Psoas muscle (tissue), 7 donors: ENCODE measurements at regions not wholly inside any gene's neighbourhood (a gene's known extent, or its start where the extent isn't known, plus 50 kb on each side); places are given as distances from the start of the nearest gene placed in this dataset.

Experiments used
- ATAC-seq, 4 donors: fragments of 200-7000 bp; cut with Tn5 transposase; one replicate each; pipeline ENCODE4 v1.9.1; 2020; ENCODE audit warnings: moderate library complexity in 3 of 4, mild to moderate bottlenecking in 2 of 4
- DNase-seq, 2 donors: peaks; one replicate each; pipeline ENCODE4 v3.0.0-alpha.2; 2020
- H3K27ac ChIP-seq: fragments of 200-600 bp; one replicate; pipeline ENCODE4 v1.8.0; 2022
- H3K27me3 ChIP-seq, 3 donors: fragments of 200-600 bp in 1 of 3; one replicate each; pipeline versions ENCODE4 v1.6.1 to v1.8.0; 2013 to 2022; ENCODE audit warnings: low read length in 2 of 3, mild to moderate bottlenecking in 2 of 3, moderate library complexity in 1 of 3; ENCODE audit not compliant: insufficient read depth in 3 of 3
- H3K36me3 ChIP-seq, 2 donors: fragments of 200-600 bp in 1 of 2; one replicate each; pipeline versions ENCODE4 v1.6.1 to v1.8.0; 2013 to 2022; ENCODE audit warnings: low read depth in 1 of 2, mild to moderate bottlenecking in 1 of 2, moderate library complexity in 1 of 2; ENCODE audit not compliant: insufficient read depth in 1 of 2
- H3K4me1 ChIP-seq: fragments of 200-600 bp; one replicate; pipeline ENCODE4 v1.8.0; 2022
- H3K4me3 ChIP-seq: fragments of 200-600 bp; one replicate; pipeline ENCODE4 v1.8.0; 2022; ENCODE audit warnings: mild to moderate bottlenecking
- H3K9me3 ChIP-seq: fragments of 200-600 bp; one replicate; pipeline ENCODE4 v1.8.0; 2022
- WGBS, 3 donors: extraction: QIAGEN DNeasy Blood & Tissue Kit; methylation state at CpG; one replicate each; pipeline versions ENCODE4 v1.1.6 to v1.1.7; 2013; 5-methylcytosine and 5-hydroxymethylcytosine counted together
- intact Hi-C, 2 donors: fragments of 100-400 bp; cut with DNase I; formaldehyde crosslinking; loops; one replicate each; pipeline versions ENCODE4 v1.11.0 to v1.14.2; 2022
- TF ChIP-seq, protein P1 (sequence below): fragments of 200-600 bp; IDR thresholded peaks from one replicate; pipeline ENCODE4 v1.8.0; 2022; ENCODE audit warnings: antibody characterized with exemption
- donor health status: healthy with polysubstance abuse.
- donor health status: DM: no; HTN: no; CAD: no; lungs with moderate emphysema.
- donor health status: Bipolar disorder and iron deficiency.
- donor health status: healthy.
- donor health status: DM: yes; HTN: yes; CAD: no.
- donor health status: DM: no; HTN: no; CAD: no.
- donor health status: DM: yes; HTN: yes; CAD: no.

DNA sequence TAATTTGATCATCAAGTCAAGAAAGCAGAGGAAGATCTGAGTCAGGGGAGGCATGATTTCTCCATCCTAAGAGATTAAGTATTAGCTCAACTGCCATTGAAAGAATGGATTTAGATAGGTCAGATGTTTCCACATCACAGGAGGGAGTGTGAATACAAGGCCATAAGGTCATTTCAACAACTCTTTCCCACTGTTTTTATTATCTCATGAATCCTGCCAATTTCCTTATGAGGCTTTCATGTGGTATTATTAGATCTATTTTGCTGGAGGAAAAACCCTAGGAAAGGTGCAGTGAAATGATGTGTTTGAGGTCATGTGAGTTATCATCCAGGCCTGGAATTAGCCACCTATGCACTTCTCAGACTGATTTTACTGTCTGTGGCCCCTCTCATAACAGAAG, 269.0 kb downstream of the NOVA1 start:
- H3K27ac ChIP-seq, result no peak overlapping the region
- H3K36me3 ChIP-seq, result no peaks in the 10 kb centered on the region
- intact Hi-C loops, result no loop called here
- no peaks in the 10 kb centered on the region for H3K27me3 ChIP-seq
- no peak overlapping the region for H3K4me3 ChIP-seq
- TF ChIP-seq, protein P1, sequence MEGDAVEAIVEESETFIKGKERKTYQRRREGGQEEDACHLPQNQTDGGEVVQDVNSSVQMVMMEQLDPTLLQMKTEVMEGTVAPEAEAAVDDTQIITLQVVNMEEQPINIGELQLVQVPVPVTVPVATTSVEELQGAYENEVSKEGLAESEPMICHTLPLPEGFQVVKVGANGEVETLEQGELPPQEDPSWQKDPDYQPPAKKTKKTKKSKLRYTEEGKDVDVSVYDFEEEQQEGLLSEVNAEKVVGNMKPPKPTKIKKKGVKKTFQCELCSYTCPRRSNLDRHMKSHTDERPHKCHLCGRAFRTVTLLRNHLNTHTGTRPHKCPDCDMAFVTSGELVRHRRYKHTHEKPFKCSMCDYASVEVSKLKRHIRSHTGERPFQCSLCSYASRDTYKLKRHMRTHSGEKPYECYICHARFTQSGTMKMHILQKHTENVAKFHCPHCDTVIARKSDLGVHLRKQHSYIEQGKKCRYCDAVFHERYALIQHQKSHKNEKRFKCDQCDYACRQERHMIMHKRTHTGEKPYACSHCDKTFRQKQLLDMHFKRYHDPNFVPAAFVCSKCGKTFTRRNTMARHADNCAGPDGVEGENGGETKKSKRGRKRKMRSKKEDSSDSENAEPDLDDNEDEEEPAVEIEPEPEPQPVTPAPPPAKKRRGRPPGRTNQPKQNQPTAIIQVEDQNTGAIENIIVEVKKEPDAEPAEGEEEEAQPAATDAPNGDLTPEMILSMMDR, result no peak
- ATAC-seq, result no peak
- H3K9me3 ChIP-seq, result no peaks in the 10 kb centered on the region
- no peaks in the 10 kb centered on the region for H3K4me1 ChIP-seq
- DNase-seq, result no peak

DNA sequence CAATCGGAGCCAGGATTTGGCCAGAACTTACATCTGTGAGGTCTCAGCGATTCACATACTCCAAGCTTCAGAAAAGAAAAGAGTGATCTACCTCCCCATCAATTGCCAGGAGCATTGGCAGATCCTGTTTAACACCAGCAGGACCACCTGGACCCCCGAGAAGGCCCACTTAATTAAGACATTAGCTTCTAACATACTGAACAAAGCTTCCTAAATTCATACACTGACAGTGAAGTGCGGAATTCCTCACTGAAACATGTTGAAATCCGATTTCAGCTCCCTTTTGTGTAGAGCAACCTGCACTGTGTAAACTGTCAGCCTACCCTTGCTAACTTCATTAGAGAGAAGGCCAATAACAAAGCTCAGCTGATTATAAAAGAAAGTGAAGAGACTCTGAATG, 274.0 kb downstream of the NOVA1 start:
- WGBS, 3 donors, result 72 to 80% (median 73%) methylated on average over 5 of the region's 5 CpGs
- ATAC-seq, result no peak
- intact Hi-C loops, result no loop called here

DNA sequence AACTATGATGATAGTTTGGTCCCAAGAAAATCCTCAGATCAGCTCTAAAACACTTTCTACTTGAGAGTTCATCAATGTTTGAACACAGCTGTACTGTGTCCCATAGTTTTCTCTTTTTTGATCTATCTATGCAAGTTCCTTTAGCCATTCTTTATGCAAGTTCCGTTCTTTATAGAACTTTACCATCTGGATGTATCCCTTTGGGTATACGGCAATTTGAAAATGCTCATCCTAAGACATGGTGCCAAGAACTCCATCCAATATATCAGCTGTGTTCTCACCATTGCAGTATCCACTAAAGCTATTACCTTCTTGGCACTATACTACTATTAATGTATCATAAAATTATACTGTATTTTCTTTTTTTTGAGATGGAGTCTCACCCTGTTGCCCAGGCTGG, 276.9 kb downstream of the NOVA1 start:
- Histone ChIP-seq H3K27ac (no peak overlapping the region), H3K9me3 (no peaks in the 10 kb centered on the region), H3K36me3 (no peaks in the 10 kb centered on the region), H3K4me3 (no peak overlapping the region), H3K4me1 (no peaks in the 10 kb centered on the region), H3K27me3 (no peaks in the 10 kb centered on the region)
- intact Hi-C loops, result no loop called here
- ATAC-seq (no peak), DNase-seq (no peak)
- TF ChIP-seq, protein P1, result no peak
- WGBS, 3 donors, result 82 to 87% (median 82%) methylated on average over 2 of the region's 2 CpGs

More for the DNA sequence above, 274.0 kb downstream of the NOVA1 start:
- H3K27ac ChIP-seq, result no peak overlapping the region
- no peak overlapping the region for H3K4me3 ChIP-seq
- H3K9me3 ChIP-seq, result no peaks in the 10 kb centered on the region
- DNase-seq, result no peak
- TF ChIP-seq, protein P1, result no peak
- no peaks in the 10 kb centered on the region for H3K36me3 ChIP-seq
- H3K27me3 ChIP-seq, result no peaks in the 10 kb centered on the region
- no peaks in the 10 kb centered on the region for H3K4me1 ChIP-seq

DNA sequence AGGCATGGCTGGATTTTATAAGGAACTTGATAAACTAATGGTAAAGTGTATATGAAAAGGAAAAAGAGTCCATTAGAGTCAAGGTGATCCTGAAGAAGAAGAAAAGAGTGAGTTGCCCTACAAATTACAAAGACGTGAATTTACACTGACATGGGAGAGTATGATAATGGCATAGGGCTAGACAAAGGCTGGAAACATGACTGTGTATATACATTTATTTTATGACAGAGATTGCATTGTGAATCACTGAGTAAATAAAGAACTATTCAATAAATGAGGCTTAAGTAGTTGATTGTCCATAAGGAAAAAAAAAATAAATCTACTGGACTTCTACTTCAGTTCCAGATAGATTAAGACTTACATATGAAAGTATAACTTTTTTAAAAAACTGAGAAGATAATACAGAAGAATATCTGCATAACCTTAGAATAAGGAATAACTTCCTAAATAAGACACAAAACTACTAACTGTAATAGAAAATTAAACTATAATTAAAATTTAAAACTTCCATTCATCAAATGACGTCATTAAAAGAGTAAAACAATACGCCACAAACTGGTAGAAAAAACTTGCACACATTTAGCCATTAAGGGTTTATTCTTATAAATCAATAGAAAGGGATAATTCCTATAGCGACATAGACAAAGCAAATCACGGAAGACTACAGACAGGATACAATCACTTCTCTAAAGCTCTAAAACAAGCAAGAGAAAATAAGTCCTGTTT, 278.5 kb downstream of the NOVA1 start:
- no peaks in the 10 kb centered on the region for H3K4me1 ChIP-seq
- ATAC-seq (no peak), DNase-seq (no peak)
- H3K27ac ChIP-seq, result no peak overlapping the region
- intact Hi-C loops, result no loop called here
- TF ChIP-seq, protein P1, result no peak
- H3K9me3 ChIP-seq, result no peaks in the 10 kb centered on the region
- H3K36me3 ChIP-seq, result no peaks in the 10 kb centered on the region
- 76 to 86% (median 81%) methylated on average over 5 of the region's 5 CpGs for WGBS, 3 donors
- no peak overlapping the region for H3K4me3 ChIP-seq
- H3K27me3 ChIP-seq, result no peaks in the 10 kb centered on the region

DNA sequence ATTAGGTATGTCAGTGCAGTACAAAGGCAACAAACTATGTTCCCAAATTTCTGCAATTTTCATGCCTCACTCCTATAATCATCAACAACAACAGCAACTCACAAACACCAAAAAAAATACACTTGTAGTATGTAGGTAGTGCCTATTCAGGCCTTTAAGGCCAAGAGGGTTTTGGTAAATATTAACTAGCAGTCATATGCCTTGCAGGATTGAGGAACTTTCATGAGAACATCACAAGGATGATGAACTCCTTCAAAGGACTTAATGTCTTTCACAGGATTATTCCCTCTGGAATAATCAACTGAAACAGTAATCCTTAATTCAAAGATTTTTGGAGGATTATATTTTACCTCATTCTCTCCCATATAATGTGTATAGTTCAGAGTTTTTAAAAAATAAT, 293.8 kb downstream of the NOVA1 start:
- intact Hi-C loops, result no loop called here
- TF ChIP-seq, protein P1, result no peak
- Histone ChIP-seq H3K9me3 (peaks cover 8% of the 10 kb centered on the region), H3K36me3 (no peaks in the 10 kb centered on the region), H3K4me3 (no peak overlapping the region), H3K27ac (no peak overlapping the region), H3K27me3 (no peaks in the 10 kb centered on the region), H3K4me1 (no peaks in the 10 kb centered on the region)
- ATAC-seq (no peak), DNase-seq (no peak)
